HAP-1 (cell line): ENCODE measurements at regions not wholly inside any gene's neighbourhood (a gene's known extent, or its start where the extent isn't known, plus 50 kb on each side); places are given as distances from the start of the nearest gene placed in this dataset.
"Not testable (repeated sequence)": the region's sequence is repeated elsewhere in the genome, so short reads cannot be mapped to it uniquely, and the experiment has no call there.

Experiments used
- DNase-seq, 2 experiments: peaks; one replicate each; pipeline ENCODE4 v3.0.0-alpha.2; 2016 to 2020; ENCODE audit warnings: low spot score in 2 of 2
- H3K27me3 ChIP-seq: fragments of 250-450 bp; sonication (Bioruptor Pico); 2 replicates; pipeline ENCODE4 v1.5.1; 2020; ENCODE audit warnings: low read depth, mild to moderate bottlenecking, moderate library complexity
- H3K36me3 ChIP-seq: fragments of 250-450 bp; sonication (Bioruptor Pico); replicated peaks from 2 replicates; pipeline ENCODE4 v1.5.1; 2020; ENCODE audit warnings: mild to moderate bottlenecking
- H3K4me1 ChIP-seq: fragments of 250-450 bp; sonication (Bioruptor Pico); 2 replicates; pipeline ENCODE4 v1.5.1; 2020; ENCODE audit warnings: mild to moderate bottlenecking
- H3K4me3 ChIP-seq: fragments of 250-450 bp; sonication (Bioruptor Pico); 2 replicates; pipeline ENCODE4 v1.5.1; 2020; ENCODE audit warnings: mild to moderate bottlenecking, moderate library complexity
- H3K9me3 ChIP-seq: fragments of 250-450 bp; sonication (Bioruptor Pico); 2 replicates; pipeline ENCODE4 v1.5.1; 2020; ENCODE audit warnings: mild to moderate bottlenecking, moderate library complexity
- in situ Hi-C: fragments of 300-500 bp; cut with MboI; formaldehyde crosslinking; loops from 3 replicates; pipeline ENCODE4 v1.14.3; 2020; ENCODE audit warnings: low sequenced_read_pairs, inconsistent platforms, mixed read lengths

DNA sequence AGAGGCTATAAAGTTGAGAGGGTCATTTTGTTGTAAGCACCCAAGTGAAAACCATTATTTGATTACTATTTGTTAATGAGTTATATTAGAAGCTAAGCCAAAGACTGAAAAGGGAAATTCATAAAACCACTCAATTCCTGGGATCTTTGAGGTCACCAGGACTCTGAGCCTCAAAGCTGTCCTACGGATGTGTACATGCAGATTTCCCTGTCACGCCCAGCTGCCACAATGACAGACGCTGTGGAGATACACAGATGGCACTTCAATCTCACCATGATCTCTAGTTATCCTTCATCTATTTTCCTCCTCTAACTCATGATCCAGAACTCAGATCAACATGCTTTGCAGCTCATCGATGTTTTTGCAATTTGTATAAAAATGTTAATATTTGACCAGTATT is 403.5 kb upstream of the MIR17HG start:
- Histone ChIP-seq H3K27me3 (no peaks in the 10 kb centered on the region), H3K36me3 (no peaks in the 10 kb centered on the region), H3K9me3 (no peaks in the 10 kb centered on the region), H3K4me3 (no peak overlapping the region), H3K4me1 (no peaks in the 10 kb centered on the region)
- DNase-seq: no peak
- in situ Hi-C loops: no loop called here

DNA sequence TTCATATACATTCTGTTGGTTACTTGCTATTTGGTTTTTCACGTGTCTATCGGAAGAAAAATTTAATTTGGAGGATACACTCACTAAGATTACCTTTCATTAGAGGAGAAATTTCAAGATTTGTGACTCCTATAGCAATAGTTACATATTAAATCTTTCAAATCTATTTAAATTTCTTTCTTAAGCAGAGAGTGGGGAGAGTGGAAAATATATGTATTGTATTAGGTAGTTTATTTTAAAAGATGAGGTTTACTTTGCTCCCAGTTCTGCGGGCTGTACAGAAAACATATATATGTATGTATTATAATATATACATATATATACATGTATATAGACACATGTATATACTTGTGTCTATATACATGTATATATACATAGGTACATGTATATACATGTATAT is 402.3 kb upstream of the MIR17HG start:
- H3K27me3 ChIP-seq, H3K4me1 ChIP-seq, H3K36me3 ChIP-seq, DNase-seq, H3K9me3 ChIP-seq, H3K4me3 ChIP-seq, in situ Hi-C loops: not testable (repeated sequence)

DNA sequence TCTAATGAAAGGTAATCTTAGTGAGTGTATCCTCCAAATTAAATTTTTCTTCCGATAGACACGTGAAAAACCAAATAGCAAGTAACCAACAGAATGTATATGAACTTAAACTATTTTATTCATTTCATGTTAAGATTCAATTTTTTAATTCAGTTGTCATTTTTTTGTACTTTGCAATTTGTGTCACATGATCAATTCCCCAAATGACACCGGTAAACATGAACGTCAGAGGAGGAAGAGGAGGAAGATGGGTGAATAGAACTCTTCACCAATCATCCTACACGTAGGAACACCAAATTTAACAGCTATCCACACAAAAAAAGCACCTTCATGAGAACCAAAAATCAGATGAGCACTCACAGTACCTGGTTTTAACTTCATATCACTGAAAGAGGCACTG is 401.4 kb upstream of the MIR17HG start:
- H3K4me3 ChIP-seq, in situ Hi-C loops, H3K4me1 ChIP-seq, DNase-seq, H3K36me3 ChIP-seq, H3K9me3 ChIP-seq, H3K27me3 ChIP-seq: not testable (repeated sequence)

DNA sequence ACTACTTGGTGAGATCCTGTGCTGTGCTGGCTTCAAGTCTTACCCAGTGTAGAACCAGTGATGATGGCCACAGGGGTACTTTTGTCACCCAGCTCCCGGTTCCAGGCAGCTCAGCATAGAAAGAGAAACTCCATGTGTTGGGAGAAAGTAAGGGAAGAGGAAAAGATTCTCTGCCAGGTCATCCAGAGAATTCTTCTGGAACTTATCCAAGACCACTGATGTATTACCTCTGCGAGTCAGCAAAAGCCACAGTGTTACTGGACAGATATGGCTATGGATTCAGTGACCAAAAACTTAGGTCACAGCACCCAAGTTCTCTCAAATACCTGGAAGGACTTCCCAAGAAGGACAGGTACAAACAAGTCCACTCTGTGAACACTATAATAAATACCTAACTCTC is 399.5 kb upstream of the MIR17HG start:
- Histone ChIP-seq H3K4me3 (no peak overlapping the region), H3K36me3 (no peaks in the 10 kb centered on the region), H3K4me1 (no peaks in the 10 kb centered on the region; the same call in 1 of the 2 replicates), H3K9me3 (no peaks in the 10 kb centered on the region), H3K27me3 (no peaks in the 10 kb centered on the region)
- no peak for DNase-seq
- in situ Hi-C loops: no loop called here

DNA sequence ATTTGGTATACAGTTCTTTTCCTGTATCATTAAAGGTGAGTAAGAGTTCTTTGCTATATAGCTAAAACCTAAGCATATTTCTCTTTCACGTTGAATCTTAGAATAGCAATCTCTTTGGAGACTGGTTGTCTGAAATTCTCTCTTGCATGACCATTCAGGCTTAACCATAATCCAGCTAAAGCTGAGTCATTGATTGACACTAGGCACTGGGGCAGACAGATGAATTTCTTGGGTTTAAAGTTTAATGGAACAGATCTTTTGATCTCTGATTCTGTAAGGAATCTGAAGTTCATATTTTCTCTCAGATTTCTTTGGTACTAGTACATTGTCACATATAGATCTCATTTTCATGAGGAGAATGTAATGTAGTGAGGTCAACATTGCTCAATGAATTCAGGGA is 397.3 kb upstream of the MIR17HG start:
- in situ Hi-C loops: no loop called here
- Histone ChIP-seq H3K4me1 (peaks cover 6% of the 10 kb centered on the region), H3K9me3 (no peaks in the 10 kb centered on the region), H3K27me3 (no peaks in the 10 kb centered on the region), H3K4me3 (no peak overlapping the region), H3K36me3 (no peaks in the 10 kb centered on the region)
- DNase-seq: no peak

DNA sequence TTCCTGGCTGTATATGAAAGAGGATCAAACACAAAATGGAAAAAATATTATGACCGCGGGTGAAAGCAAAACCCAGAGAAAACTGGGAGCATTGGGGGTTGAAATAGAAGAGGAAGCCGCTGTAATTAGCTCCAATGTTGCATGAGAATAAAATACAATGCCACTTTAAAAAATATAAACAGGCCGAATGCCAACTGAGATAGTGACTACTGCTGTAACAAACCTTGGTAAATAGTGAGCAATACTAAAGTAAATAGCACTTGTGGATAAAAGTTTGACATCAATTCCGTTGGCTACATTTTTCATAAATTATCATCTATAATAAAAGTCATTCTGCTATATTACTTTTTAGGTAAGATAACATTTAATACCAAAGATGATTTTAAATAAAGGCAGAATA is 395.8 kb upstream of the MIR17HG start:
- no peak for DNase-seq
- in situ Hi-C loops: no loop called here
- no peak overlapping the region for H3K4me3 ChIP-seq
- no peaks in the 10 kb centered on the region for H3K36me3 ChIP-seq
- no peaks in the 10 kb centered on the region for H3K27me3 ChIP-seq
- no peaks in the 10 kb centered on the region for H3K9me3 ChIP-seq
- peaks cover 6% of the 10 kb centered on the region for H3K4me1 ChIP-seq

DNA sequence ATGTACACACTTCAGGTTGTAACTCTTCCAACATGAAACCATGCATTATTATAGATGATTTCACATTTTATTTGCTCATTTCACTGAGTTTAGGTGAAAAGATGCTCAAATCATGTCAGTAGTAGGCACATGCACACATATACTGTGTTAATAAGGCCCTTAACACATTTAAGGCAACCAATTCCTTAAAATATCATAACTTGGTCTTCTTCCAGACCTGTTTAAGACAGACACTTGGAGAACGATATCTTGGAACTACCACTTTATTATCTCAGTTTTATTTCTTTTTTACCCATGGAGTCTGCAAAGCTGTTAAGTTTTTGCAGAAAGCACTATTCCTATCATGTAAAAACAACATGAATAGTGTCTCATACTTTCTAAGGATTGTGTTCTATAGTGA is 395.2 kb upstream of the MIR17HG start:
- no peaks in the 10 kb centered on the region for H3K9me3 ChIP-seq
- in situ Hi-C loops: no loop called here

DNA sequence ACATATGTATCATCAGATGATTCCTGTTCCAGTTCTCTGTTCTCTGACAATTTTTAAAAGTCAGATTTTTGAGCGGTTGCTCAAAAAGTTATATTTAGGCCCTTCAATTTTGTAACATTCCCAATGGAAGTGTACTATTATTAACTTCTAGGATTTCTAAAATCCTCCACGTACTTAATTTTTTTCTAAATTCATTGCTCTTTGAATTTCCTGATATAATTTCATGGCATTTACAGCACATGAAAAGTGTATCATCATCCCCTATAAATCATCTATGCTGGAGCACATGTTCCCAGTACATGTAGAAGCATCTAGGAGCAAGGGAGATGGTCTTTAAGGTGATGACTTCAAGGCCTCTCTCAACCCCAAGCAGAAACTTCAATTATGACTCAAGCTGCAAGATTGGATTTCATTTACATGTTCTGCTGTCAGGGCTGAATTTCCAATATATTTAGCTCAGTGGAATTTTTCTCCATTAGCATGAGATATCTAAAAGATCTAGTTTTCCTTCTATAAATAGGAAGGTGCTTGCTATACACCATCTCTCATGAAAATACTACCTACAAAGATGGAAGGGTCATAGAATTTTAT is 392.8 kb upstream of the MIR17HG start:
- Histone ChIP-seq H3K36me3 (no peaks in the 10 kb centered on the region), H3K4me1 (peaks cover 6% of the 10 kb centered on the region), H3K4me3 (no peak overlapping the region), H3K27me3 (no peaks in the 10 kb centered on the region), H3K9me3 (no peaks in the 10 kb centered on the region)
- in situ Hi-C loops: no loop called here
- DNase-seq: no peak

More for the DNA sequence above, 395.2 kb upstream of the MIR17HG start:
- Histone ChIP-seq H3K36me3 (no peaks in the 10 kb centered on the region), H3K4me1 (peaks cover 6% of the 10 kb centered on the region), H3K27me3 (no peaks in the 10 kb centered on the region), H3K4me3 (no peak overlapping the region)
- no peak for DNase-seq

DNA sequence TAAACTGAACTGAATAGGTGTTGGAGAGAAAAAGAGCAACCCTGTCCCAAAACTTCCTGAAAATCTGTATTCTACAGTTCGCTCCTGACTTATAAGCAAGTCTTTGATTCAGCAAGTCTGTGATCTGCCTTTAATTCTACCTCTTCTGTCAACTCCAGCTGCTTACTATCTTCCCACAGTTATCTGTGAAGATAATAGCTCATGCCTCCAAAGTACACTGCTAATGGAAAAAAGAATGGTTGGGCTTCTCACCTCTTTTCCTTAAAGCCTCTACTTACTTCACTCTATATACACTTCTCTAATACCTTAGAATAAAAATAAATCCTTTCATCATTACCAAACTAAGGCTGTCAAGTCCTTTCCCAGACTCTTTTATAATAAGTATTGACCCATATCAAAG is 391.5 kb upstream of the MIR17HG start:
- Histone ChIP-seq H3K9me3 (no peaks in the 10 kb centered on the region), H3K4me3 (no peak overlapping the region), H3K36me3 (no peaks in the 10 kb centered on the region), H3K4me1 (peaks cover 6% of the 10 kb centered on the region), H3K27me3 (no peaks in the 10 kb centered on the region)
- in situ Hi-C loops: no loop called here
- DNase-seq: peak in 1 of 2 experiments; percentile 4

DNA sequence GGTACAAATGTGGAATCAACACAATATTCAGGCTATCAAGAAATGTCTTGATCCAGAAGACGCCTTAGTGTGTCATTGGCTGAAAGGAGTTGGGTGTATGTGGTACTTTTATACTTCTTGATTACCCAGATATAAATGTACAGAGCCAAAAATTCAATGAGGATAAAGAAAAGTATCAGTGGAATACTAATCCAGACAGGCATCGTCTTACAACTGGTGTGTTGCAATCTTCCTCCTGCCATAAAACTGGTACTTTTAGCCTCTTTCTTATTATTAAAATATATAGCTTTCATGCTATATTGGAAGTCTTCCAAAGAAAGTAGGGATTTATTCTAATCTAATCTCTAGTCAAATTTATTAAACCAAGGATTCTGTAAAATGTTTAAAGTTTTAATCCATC is 388.6 kb upstream of the MIR17HG start:
- no peak for DNase-seq
- in situ Hi-C loops: no loop called here
- Histone ChIP-seq H3K4me3 (no peak overlapping the region), H3K4me1 (no peaks in the 10 kb centered on the region), H3K9me3 (no peaks in the 10 kb centered on the region), H3K27me3 (no peaks in the 10 kb centered on the region), H3K36me3 (no peaks in the 10 kb centered on the region)

DNA sequence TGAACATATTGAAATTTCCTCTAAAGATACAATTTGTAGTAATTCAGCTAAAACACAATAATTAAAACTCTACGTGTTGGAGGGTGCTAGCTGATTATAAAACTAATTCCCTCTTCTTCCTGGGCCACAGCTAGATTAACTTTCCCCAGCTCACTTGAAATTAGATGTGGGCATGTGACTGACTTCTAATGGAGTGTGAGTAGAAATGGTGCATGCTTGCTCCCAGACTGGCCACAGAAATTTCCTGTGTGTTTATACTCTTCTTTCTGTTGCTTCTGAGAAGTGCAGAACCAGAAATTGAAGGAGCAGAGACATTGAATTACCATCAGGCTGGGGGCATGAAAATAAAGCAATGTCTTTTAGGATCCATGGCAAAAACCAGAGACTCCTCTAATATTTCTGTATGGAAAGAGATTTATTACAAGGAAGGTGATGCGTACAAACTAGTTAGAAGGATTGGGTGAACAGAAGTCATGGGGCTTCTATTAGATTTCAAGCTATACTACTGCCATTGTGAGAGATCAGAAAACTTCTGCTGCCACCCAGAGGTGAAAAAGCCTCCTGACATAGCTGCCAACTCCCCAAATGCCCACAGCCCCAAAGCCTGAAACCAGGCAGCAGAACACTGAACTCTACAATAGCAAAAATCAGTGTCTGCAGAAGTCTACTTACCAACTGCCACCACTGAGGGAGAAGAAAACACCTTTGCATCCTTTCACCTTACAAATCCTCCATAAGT is 379.2 kb upstream of the MIR17HG start:
- Histone ChIP-seq H3K27me3 (no peaks in the 10 kb centered on the region), H3K9me3 (no peaks in the 10 kb centered on the region), H3K4me1 (no peaks in the 10 kb centered on the region), H3K36me3 (no peaks in the 10 kb centered on the region), H3K4me3 (no peak overlapping the region)
- peak in 1 of 2 experiments; percentile 25 for DNase-seq
- in situ Hi-C loops: no loop called here

DNA sequence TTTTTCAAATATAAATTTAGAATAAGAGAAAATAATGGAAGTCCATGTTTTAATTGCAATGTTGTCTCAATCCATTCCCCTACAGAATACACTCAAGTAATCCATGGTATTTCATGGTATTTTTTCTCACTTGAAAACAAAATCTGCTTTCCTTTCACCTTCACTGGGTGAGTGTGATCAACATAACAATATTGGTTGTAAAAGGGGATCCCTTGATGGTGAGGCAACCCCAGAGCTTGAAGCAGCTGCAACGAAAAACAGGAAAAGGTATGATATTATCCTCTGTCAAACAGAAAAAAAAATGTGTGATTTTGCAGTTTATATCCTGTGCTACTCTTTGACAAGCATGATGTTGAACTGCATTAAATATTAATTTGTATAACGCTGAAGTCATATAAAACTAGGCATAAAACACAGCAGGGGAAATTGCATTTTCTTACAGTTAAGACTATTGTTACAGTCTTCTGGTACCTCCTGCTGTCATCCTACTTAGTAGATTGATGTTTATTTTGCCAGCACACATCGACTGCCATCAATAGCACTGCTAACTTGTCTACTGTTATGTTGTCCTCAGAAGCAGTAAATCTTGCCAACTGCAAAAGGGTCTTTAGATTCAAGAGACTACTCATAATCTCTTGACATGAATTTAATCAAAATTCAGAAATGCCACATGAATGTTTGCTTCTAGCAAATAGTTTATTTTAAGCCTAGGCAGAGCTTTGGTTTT is 373.1 kb upstream of the MIR17HG start:
- no peak for DNase-seq

DNA sequence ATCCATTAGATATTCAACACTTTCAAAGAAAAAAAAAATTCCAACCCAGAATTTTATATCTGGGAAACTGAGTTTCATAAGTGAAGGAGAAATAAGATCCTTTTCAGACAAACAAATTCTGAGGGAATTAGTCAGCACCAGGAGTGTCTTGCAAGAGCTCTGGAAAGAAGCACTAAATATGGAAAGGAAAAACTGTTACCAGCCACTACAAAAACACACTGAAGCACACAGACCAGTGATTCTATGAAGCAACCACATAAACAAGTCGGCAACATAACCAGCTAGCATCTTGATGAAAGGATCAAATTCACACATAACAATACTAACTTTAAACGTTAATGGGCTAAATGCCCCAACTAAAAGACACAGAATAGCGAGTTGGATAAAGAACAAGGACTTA is 368.4 kb upstream of the MIR17HG start:
- Histone ChIP-seq H3K36me3 (no peaks in the 10 kb centered on the region), H3K4me3 (no peak overlapping the region), H3K27me3 (no peaks in the 10 kb centered on the region), H3K4me1 (no peaks in the 10 kb centered on the region), H3K9me3 (no peaks in the 10 kb centered on the region)
- in situ Hi-C loops: no loop called here
- no peak for DNase-seq

More for the DNA sequence above, 373.1 kb upstream of the MIR17HG start:
- Histone ChIP-seq H3K4me1 (no peaks in the 10 kb centered on the region), H3K27me3 (no peaks in the 10 kb centered on the region), H3K4me3 (no peak overlapping the region), H3K9me3 (no peaks in the 10 kb centered on the region), H3K36me3 (no peaks in the 10 kb centered on the region)
- in situ Hi-C loops: no loop called here

DNA sequence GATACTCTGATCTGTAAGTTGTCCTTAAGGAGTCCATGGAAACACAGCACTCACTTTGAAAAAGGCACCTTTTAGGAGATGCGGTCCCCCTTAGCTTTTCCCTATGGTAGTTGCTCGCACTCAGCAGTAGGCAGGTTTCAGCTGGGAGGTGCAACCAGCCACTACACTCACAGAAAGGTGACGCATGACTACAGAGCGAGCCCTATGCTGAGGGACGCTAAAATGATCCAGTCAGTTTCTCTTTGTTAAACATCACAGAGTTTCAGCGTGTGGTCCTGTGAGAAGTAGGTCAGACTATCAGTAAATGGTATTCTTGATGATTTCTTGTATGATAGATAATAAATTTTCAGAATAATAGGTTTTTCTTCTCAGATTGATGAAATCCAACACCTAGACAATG is 362.7 kb upstream of the MIR17HG start:
- Histone ChIP-seq H3K9me3 (no peaks in the 10 kb centered on the region), H3K27me3 (no peaks in the 10 kb centered on the region), H3K36me3 (no peaks in the 10 kb centered on the region), H3K4me1 (no peaks in the 10 kb centered on the region), H3K4me3 (no peak overlapping the region)
- in situ Hi-C loops: no loop called here
- no peak for DNase-seq
